ENCODE measurements at regions not wholly inside any gene's neighbourhood (a gene's known extent, or its start where the extent isn't known, plus 50 kb on each side); places are given as distances from the start of the nearest gene placed in this dataset.

GRCh38 chr5:84618262-84618661, 233.6 kb upstream of the EDIL3 start:
- H3K27ac Mint-ChIP-seq = no peak overlapping the region
- Histone ChIP-seq H3K4me1 (ENCODE audit: insufficient read depth, low read length) (no peaks in the 10 kb centered on the region), H4K5ac (ENCODE audit: insufficient read length, low read depth, low read length) (no peak overlapping the region), H3K9ac (ENCODE audit: extremely low read depth, insufficient read length, low read length) (no peak overlapping the region), H3K4me2 (ENCODE audit: insufficient read depth, insufficient read length, low read length) (no peak overlapping the region), H3K14ac (ENCODE audit: insufficient read depth, low read length) (no peak overlapping the region), H3K23ac (ENCODE audit: insufficient read length, low read depth, low read length) (no peak overlapping the region), H3K9me3 (ENCODE audit: control insufficient read depth, low read depth, low read length) (no peaks in the 10 kb centered on the region), H3K79me2 (ENCODE audit: insufficient read depth, low read length) (no peaks in the 10 kb centered on the region), H2BK5ac (ENCODE audit: insufficient read length, low read length) (no peak overlapping the region), H3K18ac (ENCODE audit: insufficient read length, low read depth, low read length) (no peak overlapping the region), H2BK15ac (ENCODE audit: low read depth, low read length) (no peak overlapping the region), H3K79me1 (ENCODE audit: insufficient read depth, low read depth, low read length, poor library complexity, severe bottlenecking) (no peaks in the 10 kb centered on the region), H2BK12ac (ENCODE audit: insufficient read length, low read depth, low read length) (no peak overlapping the region), H3K56ac (ENCODE audit: insufficient read length, low read depth, low read length) (no peak overlapping the region), H2BK20ac (ENCODE audit: low read depth, low read length, poor library complexity, severe bottlenecking) (no peak overlapping the region), H4K91ac (ENCODE audit: insufficient read length, low read depth, low read length) (no peak overlapping the region), H2AFZ (ENCODE audit: low read length) (no peak overlapping the region), H3K27ac (ENCODE audit: insufficient read length, low read depth, low read length) (no peak overlapping the region), H3K23me2 (ENCODE audit: insufficient read length, low read depth, low read length, poor library complexity, severe bottlenecking) (no peaks in the 10 kb centered on the region), H2BK120ac (ENCODE audit: low read depth, low read length, poor library complexity, severe bottlenecking) (no peak overlapping the region), H2AK5ac (ENCODE audit: insufficient read length, low read length) (no peak overlapping the region), H4K20me1 (ENCODE audit: control insufficient read depth, insufficient read depth, insufficient read length) (no peaks in the 10 kb centered on the region), H3K27me3 (ENCODE audit: insufficient read depth, low read length) (no peaks in the 10 kb centered on the region), H3K4ac (ENCODE audit: low read depth, low read length) (no peak overlapping the region), H4K8ac (replicated peaks; ENCODE audit: insufficient read length, low read depth, low read length) (no peak overlapping the region), H3T11ph (ENCODE audit: low read length) (no peak overlapping the region)
- DNase-seq = no peak
- H3K4me1 Mint-ChIP-seq = no peaks in the 10 kb centered on the region
- no CpG with 5 or more reads among the region's 1 CpG for WGBS (ENCODE audit: extremely low coverage, insufficient read length, low lambda C conversion rate)
- TF ChIP-seq CTCF (conservative IDR thresholded peaks at IDR 0.05) = no peak
- H3K4me3 Mint-ChIP-seq = no peak overlapping the region
- H3K9me3 Mint-ChIP-seq = no peaks in the 10 kb centered on the region
- no peaks in the 10 kb centered on the region for H3K36me3 Mint-ChIP-seq (ENCODE audit: insufficient read depth in 1 of 3, low read depth in 3 of 3)
- no peaks in the 10 kb centered on the region for H3K27me3 Mint-ChIP-seq (ENCODE audit: low read depth)
